ENCODE measurements at regions not wholly inside any gene's neighbourhood (a gene's known extent, or its start where the extent isn't known, plus 50 kb on each side); places are given as distances from the start of the nearest gene placed in this dataset.

DNA sequence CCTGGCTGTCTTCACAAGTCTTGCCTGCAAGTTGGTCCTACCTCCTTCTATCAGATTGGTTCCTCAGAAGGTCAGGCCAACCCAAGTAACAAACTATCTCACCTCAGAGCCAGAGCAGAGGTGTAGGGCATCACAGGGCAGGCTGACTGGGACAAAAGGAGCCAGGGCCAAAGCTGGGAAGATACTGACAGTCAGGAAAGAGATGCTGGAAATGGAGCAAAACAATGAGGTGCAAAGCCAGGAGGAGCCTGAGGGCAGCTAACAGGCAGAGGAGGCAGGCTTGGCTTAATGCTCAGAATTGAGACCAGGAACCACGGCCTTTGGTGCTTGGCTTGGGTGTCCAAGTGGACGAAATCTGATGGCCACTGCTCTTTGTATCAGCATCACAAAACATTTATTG is 68.4 kb upstream of the PNMA1 start:
- no peak overlapping the region for H3K4me3 ChIP-seq (ENCODE audit: low read depth, low read length)

- no peak overlapping the region for H3K4me3 ChIP-seq (ENCODE audit: low read depth, low read length)
Observed at GRCh38 chr14:73780896-73781295, 66.7 kb upstream of the PNMA1 start.

DNA sequence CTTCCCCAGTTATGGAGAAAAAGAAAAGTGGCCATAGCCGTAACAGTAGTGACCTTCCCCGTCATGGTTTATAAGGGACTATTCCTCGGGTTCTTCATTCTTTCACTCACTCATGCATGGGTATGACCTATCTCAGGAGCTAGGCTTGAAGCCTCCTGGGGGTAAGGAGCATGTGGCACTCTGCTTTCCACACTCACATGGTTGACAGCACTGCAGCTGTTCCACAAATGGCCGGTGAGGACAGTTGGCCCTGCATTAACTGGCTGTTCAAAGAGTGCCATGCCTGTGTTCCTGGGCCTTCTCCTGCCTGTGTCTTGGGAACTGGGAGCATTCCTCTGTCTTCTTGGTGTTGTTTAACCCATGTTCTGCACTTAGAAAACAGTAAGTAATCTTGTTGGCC is 66.2 kb upstream of the PNMA1 start:
- H3K4me3 ChIP-seq (ENCODE audit: low read depth, low read length) = no peak overlapping the region

GRCh38 chr14:73778736-73779135 is 64.6 kb upstream of the PNMA1 start:
- H3K4me3 ChIP-seq (ENCODE audit: low read depth, low read length) = no peak overlapping the region

- no peak overlapping the region for H3K4me3 ChIP-seq (ENCODE audit: low read depth, low read length)
Observed at GRCh38 chr14:73777420-73777819, 63.2 kb upstream of the PNMA1 start.

- no peak overlapping the region for H3K4me3 ChIP-seq (ENCODE audit: low read depth, low read length)
Observed at GRCh38 chr14:73776194-73776537, 62.0 kb upstream of the PNMA1 start.

- H3K4me3 ChIP-seq (ENCODE audit: low read depth, low read length) = no peak overlapping the region
Observed at GRCh38 chr14:73775339-73776193, 61.4 kb upstream of the PNMA1 start.

- H3K4me3 ChIP-seq (ENCODE audit: low read depth, low read length) = no peak overlapping the region
Observed at GRCh38 chr14:73774671-73775070, 60.5 kb upstream of the PNMA1 start.

DNA sequence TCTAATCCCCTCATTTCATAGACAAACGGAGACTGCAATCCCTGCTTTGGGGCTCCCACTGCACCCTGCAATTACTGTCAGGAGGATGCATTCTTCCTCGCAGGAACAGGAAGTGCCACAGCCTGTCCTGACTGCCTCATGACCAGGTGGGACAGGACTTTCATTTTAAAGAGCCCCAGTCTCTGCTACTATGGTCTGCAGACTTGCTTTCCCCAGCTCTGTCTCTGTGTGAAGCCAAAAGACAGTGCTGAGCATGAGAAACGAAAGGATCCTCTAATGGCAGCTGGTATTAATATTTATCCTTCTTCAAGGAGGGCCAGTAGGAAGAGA is 60.0 kb upstream of the PNMA1 start:
- no peak overlapping the region for H3K4me3 ChIP-seq (ENCODE audit: low read depth, low read length)

GRCh38 chr14:73773441-73774240 is 59.5 kb upstream of the PNMA1 start:
- no peak overlapping the region for H3K4me3 ChIP-seq (ENCODE audit: low read depth, low read length)

GRCh38 chr14:73771848-73772638 is 57.9 kb upstream of the PNMA1 start:
- H3K4me3 ChIP-seq (ENCODE audit: low read depth, low read length) = no peak overlapping the region

- H3K4me3 ChIP-seq (ENCODE audit: low read depth, low read length) = no peak overlapping the region
Observed at GRCh38 chr14:73770977-73771847, 57.0 kb upstream of the PNMA1 start.

- H3K4me3 ChIP-seq (ENCODE audit: low read depth, low read length) = no peak overlapping the region
Observed at GRCh38 chr14:73768107-73768506, 53.9 kb upstream of the PNMA1 start.

- no peak overlapping the region for H3K4me3 ChIP-seq (ENCODE audit: low read depth, low read length)
Observed at GRCh38 chr14:73764406-73765280, 50.5 kb upstream of the PNMA1 start.
